AG04450 (cell line): ENCODE measurements at regions not wholly inside any gene's neighbourhood (a gene's known extent, or its start where the extent isn't known, plus 50 kb on each side); places are given as distances from the start of the nearest gene placed in this dataset.
A peak's percentile ranks its signal among the peaks of the same experiment; 100 is the strongest.

Experiments used
- CTCF ChIA-PET: fragments of 300-600, 350-600 bp; formaldehyde crosslinking; extraction: SDS; loops from one replicate; lab custom pipeline; 2022; ENCODE audit warnings: antibody characterized with exemption, inconsistent platforms; lab: Charles Lee
- POLR2A ChIA-PET: fragments of 350-600 bp; formaldehyde crosslinking; extraction: SDS; loops from one replicate; lab custom pipeline; 2021; ENCODE audit warnings: antibody characterized with exemption, inconsistent platforms; lab: Yijun Ruan, JAX
- DNase-seq: peaks from one replicate; pipeline ENCODE4 v3.0.0-alpha.2; 2011; ENCODE audit warnings: low read depth, low spot score
- H3K27ac ChIP-seq: one replicate; pipeline ENCODE4 v1.5.1; 2012; ENCODE audit warnings: low read depth, low read length, control low read depth
- H3K27me3 ChIP-seq: one replicate; pipeline ENCODE4 v1.6.0; 2012; ENCODE audit warnings: low read length; ENCODE audit not compliant: control insufficient read depth, insufficient read depth
- H3K4me3 ChIP-seq: 2 replicates; pipeline ENCODE4 v1.5.1; 2011; ENCODE audit warnings: mild to moderate bottlenecking, low read depth, low read length, control low read depth
- H3K9me3 ChIP-seq: 2 replicates; pipeline ENCODE4 v1.5.1; 2012; ENCODE audit warnings: low read length; ENCODE audit not compliant: control insufficient read depth, insufficient read depth
- TF ChIP-seq, protein P1 (sequence below): IDR thresholded peaks from 2 replicates; pipeline ENCODE4 v1.5.1; 2011; ENCODE audit warnings: low read depth, low read length, control low read depth, inconsistent platforms

DNA sequence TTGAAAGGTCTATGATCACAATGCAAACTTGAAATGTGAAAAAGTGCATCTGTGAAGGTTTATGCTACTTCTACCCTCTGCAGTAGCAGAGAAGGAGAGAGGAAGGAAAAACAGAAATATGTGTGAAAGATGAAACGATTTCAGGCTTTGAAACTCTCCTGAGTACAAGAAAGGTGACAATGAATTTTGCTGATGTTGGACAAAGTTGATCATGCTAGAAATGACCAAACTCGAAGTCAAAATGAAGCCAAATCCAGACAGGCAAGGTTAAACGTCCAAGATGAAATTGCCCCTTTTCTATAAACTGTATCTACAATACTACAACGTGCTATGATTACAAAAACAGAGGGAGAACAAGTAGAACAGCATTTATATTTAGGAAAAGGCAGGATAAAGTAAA is 67.0 kb upstream of the C7orf33 start:
- ChIA-PET CTCF (no interaction called here), POLR2A (no interaction called here)
- Histone ChIP-seq H3K27ac (no peak overlapping the region), H3K9me3 (no peaks in the 10 kb centered on the region), H3K27me3 (no peaks in the 10 kb centered on the region), H3K4me3 (no peak overlapping the region)
- TF ChIP-seq, protein P1, sequence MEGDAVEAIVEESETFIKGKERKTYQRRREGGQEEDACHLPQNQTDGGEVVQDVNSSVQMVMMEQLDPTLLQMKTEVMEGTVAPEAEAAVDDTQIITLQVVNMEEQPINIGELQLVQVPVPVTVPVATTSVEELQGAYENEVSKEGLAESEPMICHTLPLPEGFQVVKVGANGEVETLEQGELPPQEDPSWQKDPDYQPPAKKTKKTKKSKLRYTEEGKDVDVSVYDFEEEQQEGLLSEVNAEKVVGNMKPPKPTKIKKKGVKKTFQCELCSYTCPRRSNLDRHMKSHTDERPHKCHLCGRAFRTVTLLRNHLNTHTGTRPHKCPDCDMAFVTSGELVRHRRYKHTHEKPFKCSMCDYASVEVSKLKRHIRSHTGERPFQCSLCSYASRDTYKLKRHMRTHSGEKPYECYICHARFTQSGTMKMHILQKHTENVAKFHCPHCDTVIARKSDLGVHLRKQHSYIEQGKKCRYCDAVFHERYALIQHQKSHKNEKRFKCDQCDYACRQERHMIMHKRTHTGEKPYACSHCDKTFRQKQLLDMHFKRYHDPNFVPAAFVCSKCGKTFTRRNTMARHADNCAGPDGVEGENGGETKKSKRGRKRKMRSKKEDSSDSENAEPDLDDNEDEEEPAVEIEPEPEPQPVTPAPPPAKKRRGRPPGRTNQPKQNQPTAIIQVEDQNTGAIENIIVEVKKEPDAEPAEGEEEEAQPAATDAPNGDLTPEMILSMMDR, result no peak
- DNase-seq, result no peak

DNA sequence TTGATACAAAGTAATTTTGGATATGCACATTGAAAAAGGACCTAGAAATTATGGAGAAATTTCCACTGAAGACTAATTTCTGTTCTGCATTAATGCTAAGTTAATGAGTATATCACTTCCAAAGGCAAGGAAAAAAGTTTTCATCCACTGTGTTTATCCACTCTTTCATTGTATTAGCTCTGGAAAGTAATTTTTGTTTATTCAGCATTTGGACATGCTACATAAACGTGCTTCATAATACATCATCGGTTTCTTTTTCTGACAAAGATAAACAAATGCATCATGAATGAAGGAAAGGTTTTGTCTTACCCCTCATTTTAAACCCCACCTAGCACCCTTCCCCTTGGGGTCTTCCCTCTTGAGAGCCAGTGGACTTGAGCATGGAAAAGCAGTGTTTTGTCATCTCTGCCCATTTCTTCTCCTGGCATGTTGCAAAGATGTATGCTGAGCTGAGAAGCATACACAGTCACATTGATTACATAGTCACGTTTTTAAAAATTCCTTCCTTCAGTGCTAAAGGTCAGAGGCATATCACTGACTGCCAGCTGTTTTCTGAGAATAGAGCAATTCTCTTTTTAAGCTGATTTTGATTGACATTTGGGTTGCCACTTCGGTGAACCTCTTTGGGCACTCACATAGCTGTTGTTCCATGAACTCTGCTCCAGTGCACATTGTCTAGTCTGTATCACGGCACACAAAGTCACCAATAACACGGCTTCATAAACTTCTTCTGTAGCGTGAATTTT is 65.9 kb upstream of the C7orf33 start:
- H3K27ac ChIP-seq, result no peak overlapping the region
- DNase-seq, result no peak
- no peaks in the 10 kb centered on the region for H3K9me3 ChIP-seq
- POLR2A ChIA-PET, result no interaction called here
- H3K27me3 ChIP-seq, result no peaks in the 10 kb centered on the region
- TF ChIP-seq, protein P1, result no peak
- H3K4me3 ChIP-seq, result no peak overlapping the region
- CTCF ChIA-PET, result no interaction called here

DNA sequence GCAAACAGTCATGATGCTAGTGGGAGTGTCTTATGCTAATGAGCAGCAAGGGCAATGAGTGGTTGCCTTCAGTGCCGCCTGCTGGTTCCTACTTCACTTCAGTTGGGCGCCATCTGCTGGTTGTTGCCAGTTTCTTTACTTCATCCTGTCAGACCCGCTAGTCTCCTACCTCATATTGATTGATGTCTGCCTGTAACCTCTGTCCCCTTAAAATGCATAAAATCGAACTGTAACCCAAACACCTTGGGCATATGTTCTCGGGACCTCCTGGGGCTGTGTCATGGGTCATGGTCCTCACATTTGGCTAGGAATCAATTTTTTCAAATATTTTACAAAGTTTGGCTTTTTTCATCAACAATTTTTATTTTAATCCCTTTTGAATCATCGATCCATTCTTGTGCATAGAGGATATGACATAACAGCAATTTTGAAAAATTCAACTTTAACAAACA is 62.8 kb upstream of the C7orf33 start:
- no peaks in the 10 kb centered on the region for H3K9me3 ChIP-seq
- CTCF ChIA-PET, result no interaction called here
- no peak overlapping the region for H3K27ac ChIP-seq
- TF ChIP-seq, protein P1, result peak; percentile 59
- no peaks in the 10 kb centered on the region for H3K27me3 ChIP-seq
- POLR2A ChIA-PET, result no interaction called here
- no peak for DNase-seq
- no peak overlapping the region for H3K4me3 ChIP-seq

DNA sequence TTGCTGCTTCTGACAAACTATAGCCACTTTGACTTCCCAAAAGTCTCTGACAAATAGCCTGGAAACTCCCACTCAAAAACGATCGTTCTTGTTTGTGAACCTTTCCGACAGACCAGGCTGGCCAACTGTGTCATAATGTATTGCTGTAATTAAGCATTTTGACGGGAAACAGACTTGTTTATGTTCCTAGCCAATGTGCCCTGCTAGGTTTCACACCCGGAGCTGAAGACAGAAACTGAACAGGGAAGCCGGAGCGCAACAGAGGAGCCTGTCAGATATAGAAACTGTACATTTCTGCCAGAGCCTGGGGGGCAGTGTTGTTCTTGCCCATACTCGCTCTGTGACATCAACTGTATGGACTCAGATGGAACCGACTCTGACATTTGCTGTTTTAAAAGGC is 55.3 kb upstream of the C7orf33 start:
- Histone ChIP-seq H3K4me3 (no peak overlapping the region), H3K27ac (no peak overlapping the region), H3K9me3 (no peaks in the 10 kb centered on the region), H3K27me3 (no peaks in the 10 kb centered on the region)
- ChIA-PET POLR2A (no interaction called here), CTCF (no interaction called here)
- no peak for DNase-seq
- TF ChIP-seq, protein P1, result no peak

DNA sequence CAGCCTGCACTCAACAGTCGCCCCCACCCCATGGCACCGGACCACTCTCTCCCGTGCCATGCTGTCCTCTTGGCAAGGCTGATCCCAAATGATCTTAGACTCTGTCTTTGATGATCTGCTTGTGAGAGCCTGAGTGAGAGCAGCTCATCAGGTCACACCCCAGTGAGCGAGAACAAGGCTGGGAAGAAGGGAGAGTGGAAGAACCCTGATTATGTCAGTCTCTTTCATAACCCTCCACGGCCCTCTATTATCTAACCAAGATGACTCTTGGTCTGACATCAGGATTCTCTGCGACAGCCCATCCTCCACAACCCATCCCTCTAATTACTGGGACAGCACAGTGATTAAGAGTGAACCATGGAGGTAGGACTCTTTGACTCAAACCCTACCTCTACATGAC is 53.1 kb upstream of the C7orf33 start:
- Histone ChIP-seq H3K27me3 (no peaks in the 10 kb centered on the region), H3K4me3 (no peak overlapping the region), H3K9me3 (no peaks in the 10 kb centered on the region), H3K27ac (no peak overlapping the region)
- ChIA-PET POLR2A (no interaction called here), CTCF (no interaction called here)
- DNase-seq, result no peak
- TF ChIP-seq, protein P1, result no peak
